ENCODE measurements at regions not wholly inside any gene's neighbourhood (a gene's known extent, or its start where the extent isn't known, plus 50 kb on each side); places are given as distances from the start of the nearest gene placed in this dataset.

DNA sequence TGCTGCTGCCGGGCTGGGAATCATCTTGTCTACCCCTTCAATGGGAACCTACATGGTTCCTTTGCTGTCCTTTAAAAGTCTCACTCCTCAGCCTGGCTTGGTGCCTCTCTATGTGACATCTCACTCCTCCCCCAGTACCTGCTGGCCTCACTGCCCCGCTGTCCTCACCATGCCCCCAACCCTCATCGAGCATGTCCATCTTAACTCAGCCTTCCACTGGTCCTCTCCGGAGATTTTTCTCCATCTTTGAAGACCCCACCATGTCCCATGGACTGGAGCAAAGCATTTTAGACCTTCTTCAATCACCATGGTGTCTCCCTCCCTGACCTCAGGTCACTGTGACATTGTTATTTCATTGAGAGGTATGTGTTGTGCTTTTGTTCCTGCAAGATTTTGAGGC, 58.1 kb upstream of the SIX3 start:
- no peaks in the 10 kb centered on the region for H3K36me3 ChIP-seq (ENCODE audit: control insufficient read depth in 2 of 2, extremely low read depth in 1 of 2, insufficient read depth in 2 of 2, low read length in 2 of 2)
- FAIRE-seq (no peak), DNase-seq (ENCODE audit: low read depth, low spot score) (no peak)
- H3K79me2 ChIP-seq (ENCODE audit: control insufficient read depth, insufficient read depth, low read length), result no peaks in the 10 kb centered on the region
- CTCF ChIA-PET, result no interaction called here
- no TSS peak for BruUV-seq (replicated peaks)
- no peak overlapping the region for H2AFZ ChIP-seq (ENCODE audit: low read depth, low read length)
- dilution Hi-C loops (cut with MboI; ENCODE audit: extremely low pct_ligation_motif_present, low sequenced_read_pairs), result no loop called here
- H3K9ac ChIP-seq (replicated peaks; ENCODE audit: extremely low read depth, insufficient read depth, low read length), result no peak overlapping the region
- no peak for TF ChIP-seq POLR2AphosphoS5 (IDR thresholded peaks at IDR 0.05; ENCODE audit: insufficient read depth, low read depth, low read length)
- TF ChIP-seq, protein P1, sequence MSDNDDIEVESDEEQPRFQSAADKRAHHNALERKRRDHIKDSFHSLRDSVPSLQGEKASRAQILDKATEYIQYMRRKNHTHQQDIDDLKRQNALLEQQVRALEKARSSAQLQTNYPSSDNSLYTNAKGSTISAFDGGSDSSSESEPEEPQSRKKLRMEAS (IDR thresholded peaks at IDR 0.05; ENCODE audit: insufficient read depth, insufficient read length), result no peak
- TF ChIP-seq MYC (IDR thresholded peaks at IDR 0.05; ENCODE audit: low read depth, low read length), result no peak
- TF ChIP-seq GATA2 (IDR thresholded peaks at IDR 0.05; ENCODE audit: insufficient read depth, insufficient read length, low read depth, low read length), result no peak
- TF ChIP-seq JUN (IDR thresholded peaks at IDR 0.05; ENCODE audit: borderline replicate concordance, insufficient read depth, insufficient read length, low read depth), result no peak
- TF ChIP-seq POLR2A (IDR thresholded peaks at IDR 0.05; ENCODE audit: low read depth, low read length), result no peak
- TF ChIP-seq, protein P2, sequence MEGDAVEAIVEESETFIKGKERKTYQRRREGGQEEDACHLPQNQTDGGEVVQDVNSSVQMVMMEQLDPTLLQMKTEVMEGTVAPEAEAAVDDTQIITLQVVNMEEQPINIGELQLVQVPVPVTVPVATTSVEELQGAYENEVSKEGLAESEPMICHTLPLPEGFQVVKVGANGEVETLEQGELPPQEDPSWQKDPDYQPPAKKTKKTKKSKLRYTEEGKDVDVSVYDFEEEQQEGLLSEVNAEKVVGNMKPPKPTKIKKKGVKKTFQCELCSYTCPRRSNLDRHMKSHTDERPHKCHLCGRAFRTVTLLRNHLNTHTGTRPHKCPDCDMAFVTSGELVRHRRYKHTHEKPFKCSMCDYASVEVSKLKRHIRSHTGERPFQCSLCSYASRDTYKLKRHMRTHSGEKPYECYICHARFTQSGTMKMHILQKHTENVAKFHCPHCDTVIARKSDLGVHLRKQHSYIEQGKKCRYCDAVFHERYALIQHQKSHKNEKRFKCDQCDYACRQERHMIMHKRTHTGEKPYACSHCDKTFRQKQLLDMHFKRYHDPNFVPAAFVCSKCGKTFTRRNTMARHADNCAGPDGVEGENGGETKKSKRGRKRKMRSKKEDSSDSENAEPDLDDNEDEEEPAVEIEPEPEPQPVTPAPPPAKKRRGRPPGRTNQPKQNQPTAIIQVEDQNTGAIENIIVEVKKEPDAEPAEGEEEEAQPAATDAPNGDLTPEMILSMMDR (IDR thresholded peaks at IDR 0.05; ENCODE audit: extremely low read depth in 1 of 2, insufficient read depth in 1 of 2, low read depth in 1 of 2, low read length in 2 of 2), result no peak
- no peak for TF ChIP-seq EZH2 (IDR thresholded peaks at IDR 0.05; ENCODE audit: borderline replicate concordance, low read depth, low read length, severe bottlenecking)
- no peak for TF ChIP-seq FOS (IDR thresholded peaks at IDR 0.05; ENCODE audit: borderline replicate concordance, insufficient read depth, low read length)
- no peaks in the 10 kb centered on the region for H4K20me1 ChIP-seq (replicated peaks; ENCODE audit: control insufficient read depth, extremely low read depth, insufficient read depth, low read length)
- no peaks in the 10 kb centered on the region for H3K9me3 ChIP-seq (replicated peaks; ENCODE audit: control insufficient read depth, insufficient read depth, low read length)
- POLR2A ChIA-PET, result no interaction called here
- H3K27me3 ChIP-seq (ENCODE audit: control insufficient read depth in 2 of 2, insufficient read depth in 2 of 2, low read length in 2 of 2), result peaks cover 8 to 23% of the 10 kb centered on the region in 2 experiments
- intact Hi-C loops (cut with micrococcal nuclease), result no loop called here
- no peak overlapping the region for H3K4me3 ChIP-seq (replicated peaks in 1 of 3; ENCODE audit: insufficient read depth in 1 of 3, low read depth in 1 of 3, low read length in 3 of 3)
- H3K4me2 ChIP-seq (ENCODE audit: insufficient read depth, low read length), result no peak overlapping the region
- no peak overlapping the region for H3K27ac ChIP-seq (ENCODE audit: insufficient read depth, low read depth, low read length)
- no peaks in the 10 kb centered on the region for H3K9me1 ChIP-seq (replicated peaks; ENCODE audit: control insufficient read depth, extremely low read depth, insufficient read depth, low read length)
- H3K4me1 ChIP-seq (ENCODE audit: control insufficient read depth, extremely low read depth, insufficient read depth, low read length), result no peaks in the 10 kb centered on the region
